GM18499 (cell line): ENCODE measurements at regions not wholly inside any gene's neighbourhood (a gene's known extent, or its start where the extent isn't known, plus 50 kb on each side); places are given as distances from the start of the nearest gene placed in this dataset.
"Not testable (repeated sequence)": the region's sequence is repeated elsewhere in the genome, so short reads cannot be mapped to it uniquely, and the experiment has no call there.

Source experiments
- ATAC-seq: cut with Tn5 transposase; IDR thresholded peaks from one replicate; pipeline ENCODE4 v1.9.1; 2021; ENCODE audit warnings: moderate number of reproducible peaks; ENCODE audit not compliant: insufficient read depth, unreplicated experiment

DNA sequence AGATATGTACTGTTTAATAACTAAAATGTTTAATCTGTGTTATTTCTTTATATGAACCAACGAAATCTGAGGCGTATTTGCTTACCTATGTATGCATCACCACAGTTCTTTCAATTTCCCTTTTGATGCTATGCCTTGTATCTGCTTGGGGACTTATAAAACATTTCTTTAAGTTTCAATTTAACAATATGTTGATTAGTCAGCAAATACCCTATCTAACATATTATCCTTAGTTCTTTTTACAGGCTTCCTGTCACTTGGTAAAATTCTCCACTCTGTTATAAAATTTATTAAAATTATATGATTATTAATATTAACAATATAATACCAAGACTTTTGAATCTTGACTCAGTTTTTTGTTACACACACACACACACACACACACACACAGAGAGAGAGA, 174.3 kb downstream of the CPS1 start:
- no peak for ATAC-seq

DNA sequence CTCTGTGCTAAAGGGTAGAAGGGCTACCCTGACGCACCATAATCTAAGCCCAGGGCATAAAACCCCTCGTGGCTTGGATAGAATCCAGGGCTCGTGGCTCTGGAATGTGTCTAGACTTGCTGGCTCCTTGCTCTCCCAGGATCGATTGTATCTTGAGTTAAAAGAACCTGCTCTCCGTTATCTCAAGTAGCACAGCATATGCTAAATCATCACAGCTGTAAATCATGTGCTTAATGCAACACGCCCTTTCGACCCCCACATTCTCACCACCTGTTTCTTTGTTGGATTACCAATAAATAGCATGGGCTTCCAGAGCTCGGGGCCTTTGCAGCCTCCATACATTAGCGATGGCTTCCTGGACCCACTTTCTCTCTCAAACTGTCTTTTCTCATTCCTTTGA, 190.4 kb downstream of the CPS1 start:
- not testable (repeated sequence) for ATAC-seq

DNA sequence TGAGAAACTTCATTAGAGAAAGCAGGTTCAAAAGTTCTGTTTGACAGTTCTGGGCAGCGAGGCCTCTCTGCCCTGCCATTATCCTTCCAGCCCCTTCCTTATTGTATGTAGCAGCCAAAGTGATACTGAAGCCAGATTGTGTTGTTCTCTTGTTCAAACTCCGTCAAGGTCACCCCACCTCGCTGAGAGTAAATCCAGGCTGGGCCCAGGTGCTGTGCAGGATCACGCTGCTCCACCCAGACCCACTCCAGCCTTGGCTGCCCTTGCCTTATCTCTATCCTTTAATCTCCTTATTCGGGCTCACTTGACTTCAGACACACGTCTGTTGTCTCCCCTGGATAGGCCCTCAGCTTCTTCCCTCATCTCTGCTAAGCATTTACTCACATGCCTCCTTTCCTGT, 196.1 kb downstream of the CPS1 start:
- no peak for ATAC-seq

DNA sequence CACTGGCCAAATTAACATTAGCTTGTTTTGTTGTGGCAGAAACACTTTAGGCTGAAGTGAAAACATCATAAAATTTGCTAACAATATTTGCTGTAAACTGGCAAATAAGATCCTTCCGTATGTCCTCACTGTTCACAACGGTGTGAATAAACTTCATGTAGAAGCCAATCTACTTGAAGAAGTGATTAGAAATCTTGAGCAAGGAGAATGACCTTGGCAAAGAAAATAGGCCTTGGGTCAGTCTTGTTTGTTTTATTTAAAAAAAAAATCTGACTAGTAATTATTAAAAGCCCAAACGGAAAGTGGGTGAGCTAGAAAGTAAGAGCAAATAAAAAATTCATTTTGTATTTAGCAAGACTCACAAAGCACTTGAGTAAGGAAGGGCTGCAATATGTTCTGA, 197.0 kb downstream of the CPS1 start:
- no peak for ATAC-seq

DNA sequence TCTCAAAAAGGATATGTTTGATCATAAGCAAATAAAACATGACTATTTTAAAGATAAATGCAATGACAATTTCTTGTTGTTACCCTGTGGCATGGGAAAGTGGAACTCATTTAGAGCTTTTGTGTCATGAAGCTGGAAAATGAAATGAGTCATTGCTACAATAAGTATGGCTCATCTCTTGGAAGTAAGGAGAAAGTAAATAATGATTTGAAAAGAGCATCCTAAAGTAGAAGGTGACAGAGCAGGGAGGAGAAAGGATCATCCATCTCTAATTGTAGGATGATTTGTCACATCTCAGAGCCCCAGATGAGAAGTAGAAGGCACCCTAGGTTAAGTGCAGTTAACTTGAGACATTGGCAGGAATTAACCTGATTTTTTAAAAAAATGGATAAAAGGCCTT, 200.5 kb downstream of the CPS1 start:
- no peak for ATAC-seq

DNA sequence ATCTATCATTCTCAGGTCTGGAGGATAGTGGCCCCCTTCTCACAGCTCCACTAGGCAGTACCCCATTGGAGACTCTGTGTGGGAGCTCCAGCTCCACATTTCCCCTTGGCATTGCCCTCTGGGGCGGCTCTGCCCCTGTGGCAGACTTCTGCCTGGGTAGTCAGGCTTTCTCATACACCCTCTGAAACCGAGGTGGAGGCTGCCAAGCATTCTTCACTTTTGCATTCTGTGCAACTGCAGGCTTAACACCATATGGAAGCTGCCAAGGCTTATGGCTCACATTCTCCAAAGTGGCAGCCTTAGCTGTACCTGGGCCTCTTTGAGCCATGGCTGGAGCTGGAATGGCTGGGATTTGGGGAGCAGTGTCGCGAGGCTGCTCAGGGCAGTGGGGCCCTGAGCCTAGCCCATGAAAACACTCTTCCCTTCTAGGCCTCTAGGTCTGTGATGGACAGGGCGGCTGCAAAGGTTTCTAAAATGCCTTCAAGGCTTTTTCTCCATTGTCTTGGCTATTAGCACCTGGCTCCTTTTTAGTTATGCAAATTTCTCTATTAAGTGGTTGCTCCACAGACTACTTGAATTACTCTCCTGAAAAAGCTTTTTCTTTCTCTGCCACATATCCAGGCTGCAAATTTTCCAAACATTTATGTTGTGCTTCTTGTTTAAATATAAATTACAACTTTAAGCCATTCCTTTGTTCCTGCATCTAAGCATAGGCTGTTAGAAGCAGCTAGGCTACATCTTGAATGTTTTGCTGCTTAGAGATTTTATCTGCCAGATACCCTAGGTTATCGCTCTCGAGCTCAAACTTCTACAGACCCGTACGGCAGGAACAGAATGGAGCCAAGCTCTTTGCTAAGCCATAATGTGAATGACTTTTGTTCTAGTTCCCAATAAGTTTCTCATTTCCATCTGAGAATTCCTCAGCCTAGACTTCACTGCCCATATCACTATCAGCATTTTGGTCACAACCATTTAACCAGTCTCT, 206.5 kb downstream of the CPS1 start:
- no peak for ATAC-seq

DNA sequence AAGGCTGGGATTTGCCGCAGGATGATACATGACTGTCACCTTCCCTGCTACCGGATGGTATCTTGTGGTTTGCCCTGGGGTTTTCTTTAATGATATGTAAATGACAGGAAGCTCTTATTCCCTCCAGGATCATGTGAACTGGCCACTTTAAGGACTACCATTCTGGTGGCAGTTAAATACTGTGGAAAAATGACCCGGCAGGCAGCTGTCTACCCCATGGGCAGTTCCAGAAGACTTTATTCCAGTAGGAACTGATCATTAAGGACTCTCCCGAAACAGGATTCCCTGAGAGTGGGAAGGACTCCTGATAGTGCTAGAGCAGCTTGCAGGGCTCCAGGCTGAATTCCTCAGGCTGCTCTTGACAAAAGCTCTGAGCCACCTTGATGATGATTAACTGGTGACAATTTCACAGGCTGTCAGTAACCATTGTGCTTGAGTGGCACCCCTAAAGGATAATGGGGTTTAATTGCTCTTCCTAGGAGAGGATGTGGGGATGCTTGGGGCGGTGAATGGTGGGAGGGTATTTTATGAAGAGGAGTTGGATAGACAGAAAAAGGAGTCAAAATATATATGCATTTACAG, 212.0 kb downstream of the CPS1 start:
- ATAC-seq = no peak

DNA sequence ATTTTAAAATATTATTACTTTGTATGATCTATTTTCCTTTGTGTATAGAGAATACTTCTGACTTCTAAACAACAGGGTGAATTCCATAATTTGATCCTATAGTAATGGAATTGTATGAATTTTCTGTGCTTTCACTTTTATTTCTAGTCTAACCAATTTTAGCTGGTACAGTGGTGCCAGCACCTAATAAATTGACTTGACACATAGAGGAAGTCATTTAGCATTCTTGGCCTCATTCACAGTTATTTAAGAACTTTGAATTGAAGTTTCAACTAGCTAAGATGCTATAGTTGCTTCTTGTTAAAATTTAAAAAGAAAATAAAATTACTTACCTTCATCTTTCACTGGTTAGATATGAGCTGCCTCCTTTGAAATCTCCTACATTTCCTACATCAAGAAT, 220.4 kb downstream of the CPS1 start:
- ATAC-seq = no peak

DNA sequence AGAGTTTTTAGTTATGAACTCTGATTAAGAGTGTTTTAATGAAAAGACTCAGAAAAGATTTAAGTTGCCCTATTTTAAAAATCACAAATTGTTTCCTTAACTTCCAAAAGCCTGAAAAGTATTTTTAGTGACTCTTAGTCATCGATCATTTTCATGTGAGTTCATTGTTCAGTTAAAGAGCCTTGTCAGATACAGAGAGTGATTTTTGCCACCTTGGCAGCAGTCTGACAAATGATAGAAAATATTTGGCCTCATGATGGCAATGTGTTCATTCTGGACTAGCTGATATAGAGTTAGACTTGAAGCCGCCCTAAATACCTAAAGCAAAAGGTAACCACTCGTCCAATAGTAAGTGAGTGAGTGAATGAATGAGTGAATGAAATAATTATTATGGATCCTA, 225.8 kb downstream of the CPS1 start:
- ATAC-seq = no peak

DNA sequence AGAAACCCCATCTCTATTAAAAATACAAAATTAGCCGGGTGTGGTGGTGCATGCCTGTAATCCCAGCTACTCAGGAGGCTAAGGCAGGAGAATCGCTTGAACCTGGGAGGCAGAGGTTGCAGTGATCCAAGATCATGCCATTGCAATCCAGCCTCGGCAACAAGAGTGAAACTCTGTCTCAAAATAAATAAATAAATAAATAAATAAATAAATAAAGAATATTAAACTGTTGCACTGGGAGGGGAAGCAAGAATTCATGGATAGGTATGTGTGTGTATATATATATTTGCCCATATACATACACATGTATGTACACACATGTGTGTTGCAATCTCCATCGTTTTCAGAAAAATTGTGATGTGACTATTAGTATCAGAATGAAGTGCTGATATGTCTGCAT, 231.4 kb downstream of the CPS1 start:
- not testable (repeated sequence) for ATAC-seq

DNA sequence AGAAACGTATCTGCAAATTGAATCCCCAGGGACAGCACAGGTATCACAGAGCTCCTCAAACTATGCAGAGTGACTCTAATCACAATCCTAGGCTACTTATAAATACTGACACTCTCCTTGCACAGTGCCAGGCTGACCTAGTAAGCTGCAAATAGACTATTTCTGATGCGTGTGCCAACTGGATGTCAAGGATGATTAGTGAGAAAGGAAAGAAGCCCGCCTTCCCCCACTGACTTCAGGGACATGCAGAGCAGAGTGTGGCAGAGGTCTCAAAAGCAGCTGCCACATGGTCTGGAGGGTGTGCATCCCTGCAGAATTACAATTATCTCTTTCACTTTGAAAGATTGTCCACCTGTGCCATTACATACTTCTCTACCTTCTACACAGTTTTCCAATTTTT, 235.6 kb downstream of the CPS1 start:
- no peak for ATAC-seq

DNA sequence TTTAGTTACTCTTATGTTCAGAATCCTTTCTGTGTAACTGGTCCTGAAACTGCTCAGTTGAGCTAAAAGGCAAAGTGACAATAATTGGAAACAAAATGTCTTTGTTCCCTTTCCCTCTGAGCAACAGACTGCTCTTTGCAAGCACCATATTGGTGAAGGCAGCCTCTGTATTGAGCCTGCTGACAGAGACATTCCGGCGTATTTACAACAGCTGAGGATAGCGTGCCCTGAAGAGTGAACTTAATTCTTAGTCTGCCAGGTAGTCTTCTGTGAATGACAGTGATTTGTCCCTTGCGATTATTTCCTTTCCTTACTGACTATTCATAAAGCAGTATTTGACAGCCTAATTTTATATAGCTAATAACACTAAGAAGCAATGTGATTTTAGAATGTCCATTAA, 239.1 kb downstream of the CPS1 start:
- no peak for ATAC-seq

DNA sequence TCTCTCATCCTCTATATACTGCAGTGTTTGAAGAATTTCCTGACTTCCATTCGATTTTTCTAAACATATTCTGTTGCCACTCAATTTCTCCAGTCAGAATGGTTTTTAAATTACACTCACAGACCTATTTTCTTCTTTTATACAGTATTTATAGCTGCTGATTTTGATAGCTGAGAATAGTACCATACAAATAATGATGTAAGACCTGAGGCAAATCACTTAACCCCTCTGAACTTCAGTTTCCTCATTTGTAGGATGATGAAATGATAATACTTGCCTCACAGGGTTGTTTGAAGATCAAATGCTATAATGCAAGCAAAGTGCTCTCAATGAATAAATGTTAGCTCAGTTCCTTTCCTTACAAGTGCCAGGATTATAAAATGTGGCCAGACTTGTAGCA, 241.8 kb downstream of the CPS1 start:
- no peak for ATAC-seq

DNA sequence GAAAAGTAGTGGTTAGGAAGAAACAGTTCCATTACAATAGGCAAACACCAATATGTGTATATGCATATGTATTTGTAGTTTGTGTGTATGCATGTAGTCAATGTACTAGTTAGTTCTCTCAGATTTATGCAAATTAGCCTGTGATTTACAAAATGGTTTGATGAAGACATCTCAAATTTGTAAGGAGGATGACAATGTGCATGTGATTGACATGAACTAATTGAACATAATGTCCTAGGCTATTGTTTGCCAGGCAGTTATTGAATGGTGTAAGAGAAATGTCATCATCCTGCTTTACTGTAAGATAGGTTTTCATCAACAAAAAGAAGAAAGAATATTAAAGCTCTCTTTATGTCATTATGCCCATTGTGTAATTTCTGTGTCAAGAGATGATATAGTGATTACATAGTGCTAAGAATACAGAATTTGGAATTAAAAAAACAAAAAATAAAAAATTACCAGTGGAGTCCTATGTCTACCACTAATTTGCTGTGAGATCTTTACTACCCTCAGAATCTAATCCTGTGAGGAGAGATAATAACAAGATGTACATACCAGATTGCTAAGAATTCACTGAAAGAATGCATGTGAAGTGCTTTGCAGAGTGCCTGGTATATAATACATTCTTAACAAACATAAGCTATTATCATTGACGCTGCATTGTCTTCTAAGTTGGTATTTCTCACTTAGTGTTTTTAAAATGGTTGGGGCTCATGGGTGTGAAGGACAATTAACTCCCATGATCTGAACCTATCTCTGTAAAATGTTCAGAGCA, 258.0 kb downstream of the CPS1 start:
- no peak for ATAC-seq

DNA sequence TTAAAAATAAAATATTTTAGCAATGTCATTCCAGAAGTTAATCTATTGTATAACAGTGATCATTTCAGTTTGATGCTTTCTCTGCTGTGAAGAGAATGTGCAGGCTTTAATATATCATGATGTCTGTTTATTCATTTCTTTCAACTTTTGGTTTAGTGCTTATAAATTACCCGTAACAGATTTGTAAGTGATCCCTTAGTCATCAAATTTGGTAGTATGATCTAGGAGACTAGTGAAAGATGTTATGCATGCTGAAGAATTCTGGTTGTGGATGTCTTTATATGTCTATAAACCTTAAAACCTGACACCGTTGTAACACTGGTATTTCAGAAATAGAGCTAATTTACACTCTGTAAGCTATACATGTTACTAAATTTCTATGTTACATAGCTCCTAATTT, 260.4 kb downstream of the CPS1 start:
- no peak for ATAC-seq

DNA sequence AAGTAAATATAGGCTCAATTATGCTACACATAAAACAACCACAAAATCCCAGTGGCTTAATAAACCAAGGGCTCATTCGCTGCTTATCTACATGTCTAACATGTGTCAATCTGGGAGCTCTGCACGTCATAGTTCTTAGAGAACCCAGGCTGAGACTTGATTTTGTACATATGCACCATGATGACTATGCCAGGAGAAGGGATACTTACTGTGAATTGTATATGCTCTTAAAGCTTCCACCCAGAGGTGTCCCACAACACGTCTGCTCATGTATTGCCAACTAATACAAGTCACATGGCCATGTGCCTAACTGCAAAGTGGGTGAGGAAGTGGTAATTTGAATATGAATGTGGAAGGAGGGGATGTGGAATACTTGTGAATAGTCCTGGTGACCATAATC, 262.1 kb downstream of the CPS1 start:
- ATAC-seq = no peak

DNA sequence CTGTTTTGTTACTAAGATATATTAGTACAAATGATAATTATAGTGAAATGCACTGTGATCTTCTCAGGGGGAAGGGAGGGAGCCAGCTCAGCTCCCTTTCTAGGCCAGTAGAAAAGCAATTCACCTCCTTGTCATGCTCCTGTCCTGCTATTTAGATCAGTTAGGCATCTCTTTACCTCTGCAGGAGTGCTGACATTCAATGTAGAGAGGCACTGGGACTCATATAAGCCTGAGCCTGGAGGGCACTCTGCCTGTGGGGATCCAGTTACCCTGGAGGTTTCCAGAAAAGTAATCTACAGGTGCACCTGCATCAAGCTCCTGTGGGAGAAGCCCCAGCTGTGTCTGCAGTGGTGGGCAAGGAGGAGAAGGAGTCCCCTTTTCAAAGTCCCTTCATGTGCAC, 277.0 kb downstream of the CPS1 start:
- no peak for ATAC-seq

DNA sequence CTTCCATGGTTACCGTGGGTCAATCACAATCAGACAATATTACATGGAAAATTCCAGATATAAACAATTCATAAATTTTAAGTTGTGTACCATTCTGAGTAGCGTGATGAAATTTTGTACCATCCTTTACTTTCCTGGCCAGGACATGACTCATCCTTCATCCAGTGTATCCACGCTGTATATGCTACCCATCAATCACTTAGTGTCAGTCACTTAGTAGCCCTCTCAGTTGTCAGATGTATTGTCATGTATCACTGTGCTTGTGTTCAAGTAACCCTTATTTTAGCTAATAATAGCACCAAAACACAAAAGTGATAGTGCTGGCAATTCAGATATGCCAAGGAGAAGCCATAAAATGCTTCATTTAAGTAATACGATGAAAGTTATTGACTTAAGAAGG, 282.6 kb downstream of the CPS1 start:
- no peak for ATAC-seq

DNA sequence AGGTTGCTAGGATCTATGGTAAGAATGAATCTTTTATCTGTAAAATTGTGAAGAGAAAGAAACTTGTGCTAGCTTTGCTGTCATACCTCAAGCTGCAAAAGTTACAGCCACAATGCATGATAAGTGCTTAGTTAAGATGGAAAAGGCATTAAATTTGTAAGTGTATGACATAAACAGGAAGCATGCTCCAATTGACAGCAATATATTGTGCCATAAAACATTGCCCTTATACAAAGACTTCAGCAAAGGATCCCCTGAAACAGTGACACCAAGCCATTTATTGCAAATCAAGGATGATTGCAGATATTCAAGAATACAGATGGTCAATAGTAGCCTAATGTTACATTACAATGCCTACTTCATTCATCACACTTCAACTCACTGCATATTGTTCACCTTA, 283.1 kb downstream of the CPS1 start:
- no peak for ATAC-seq

DNA sequence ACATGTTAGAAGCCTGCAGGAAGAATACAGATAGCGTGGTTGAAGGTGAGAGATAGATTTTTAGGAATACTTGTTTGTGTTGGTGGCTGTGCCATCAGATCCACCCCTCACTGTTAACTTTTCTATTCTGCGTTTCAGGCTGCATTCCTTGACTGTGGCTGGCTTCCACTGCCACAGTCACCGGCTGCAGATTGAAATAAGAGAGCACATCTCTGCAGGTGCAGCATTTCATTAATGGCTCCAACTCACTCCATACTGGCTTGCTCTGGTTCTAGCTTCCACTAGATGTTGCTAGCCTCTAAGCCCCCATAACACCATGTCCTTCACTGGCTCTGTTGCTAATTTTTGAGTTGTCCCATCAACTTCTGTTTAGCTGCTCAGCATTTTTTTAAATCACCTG, 286.5 kb downstream of the CPS1 start:
- no peak for ATAC-seq

DNA sequence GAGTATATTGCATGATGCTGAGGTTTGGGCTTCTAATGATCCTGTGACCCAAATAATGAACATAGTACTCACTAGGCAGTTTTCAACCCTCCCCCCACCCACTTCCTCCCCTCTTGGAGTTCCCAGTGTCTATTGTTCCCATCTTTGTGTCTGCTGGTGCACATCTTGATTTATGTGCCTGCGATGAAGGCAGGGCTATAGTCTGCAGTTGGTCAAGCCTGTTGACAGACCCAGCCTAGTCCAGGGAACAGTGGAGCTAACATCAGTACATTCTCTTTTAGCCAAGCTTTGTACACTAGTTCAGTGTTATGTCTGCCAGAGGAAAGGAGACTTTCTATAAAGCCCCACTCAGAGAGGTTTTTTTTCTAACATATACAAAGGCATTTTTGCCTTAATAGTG, 287.6 kb downstream of the CPS1 start:
- ATAC-seq = no peak
